GM12878 (cell line): ENCODE measurements at regions not wholly inside any gene's neighbourhood (a gene's known extent, or its start where the extent isn't known, plus 50 kb on each side); places are given as distances from the start of the nearest gene placed in this dataset.

Experiments used
- ATAC-seq: fragments of 200-7000 bp; cut with Tn5 transposase; 3 replicates; pipeline ENCODE4 v1.9.1; 2020; ENCODE audit warnings: mild to moderate bottlenecking, moderate library complexity
- BruUV-seq: library from RNA; stranded (reverse); fragments of 400-500 nt; replicated peaks from 2 replicates; lab custom pipeline; 2021; lab: Mats Ljungman, UMichigan
- CTCF ChIA-PET: fragments of 300-600 bp; sonication (Branson Sonifier 250); formaldehyde crosslinking; extraction: SDS; loops from one replicate; lab custom pipeline; 2021; ENCODE audit warnings: inconsistent platforms; lab: Yijun Ruan, JAX
- POLR2A ChIA-PET: fragments of 350-600 bp; formaldehyde crosslinking; extraction: SDS; loops from one replicate; lab custom pipeline; 2021; ENCODE audit warnings: inconsistent platforms; lab: Charles Lee
- RAD21 ChIA-PET: fragments of 300-600 bp; sonication (Branson Sonifier 250); formaldehyde crosslinking; loops from one replicate; lab custom pipeline; 2023; ENCODE audit warnings: antibody characterized with exemption; ENCODE audit not compliant: unreplicated experiment; lab: Charles Lee
- SMC1A ChIA-PET: fragments of 300-600 bp; sonication (Branson Sonifier 250); formaldehyde crosslinking; loops from one replicate; lab custom pipeline; 2023; ENCODE audit not compliant: unreplicated experiment, uncharacterized antibody; lab: Charles Lee
- DNase-seq: peaks from one replicate; pipeline ENCODE4 v3.0.0-alpha.2; 2011; ENCODE audit warnings: low read depth, low spot score
- FAIRE-seq: peaks from 3 replicates; lab custom pipeline; 2011; peaks lifted over from hg19 to GRCh38; lab: Jason Lieb, UNC
- H2AFZ ChIP-seq: 2 replicates; pipeline ENCODE4 v1.6.0; 2011; ENCODE audit warnings: low read depth, low read length, control low read depth; ENCODE audit not compliant: control insufficient read depth
- H3K27ac ChIP-seq: 2 replicates; pipeline ENCODE4 v1.5.1; 2011; ENCODE audit warnings: control low read depth; ENCODE audit not compliant: control insufficient read depth, insufficient read depth
- H3K27me3 ChIP-seq, 2 experiments: replicated peaks in 1 of 2; 2 replicates each; pipeline versions ENCODE4 v1.6.0 to v1.6.1; 2011; ENCODE audit warnings: low read length in 1 of 2; ENCODE audit not compliant: control insufficient read depth in 2 of 2, insufficient read depth in 2 of 2
- H3K36me3 ChIP-seq, 2 experiments: 2 replicates each; pipeline ENCODE4 v1.5.1; 2011; ENCODE audit warnings: low read length in 1 of 2; ENCODE audit not compliant: control insufficient read depth in 2 of 2, insufficient read depth in 2 of 2
- H3K4me1 ChIP-seq: 2 replicates; pipeline ENCODE4 v1.6.1; 2011; ENCODE audit warnings: mild to moderate bottlenecking, low read length, moderate library complexity, mixed read lengths; ENCODE audit not compliant: control insufficient read depth, insufficient read depth
- H3K4me2 ChIP-seq: 2 replicates; pipeline ENCODE4 v1.6.0; 2011; ENCODE audit warnings: control low read depth; ENCODE audit not compliant: control insufficient read depth, insufficient read depth
- H3K4me3 ChIP-seq: fragments of 200-600 bp; sonication (generic); 2 replicates; pipeline ENCODE4 v1.5.1; 2016
- H3K79me2 ChIP-seq: 2 replicates; pipeline ENCODE4 v1.6.0; 2011; ENCODE audit warnings: low read length; ENCODE audit not compliant: control insufficient read depth, insufficient read depth
- H3K9ac ChIP-seq: 2 replicates; pipeline ENCODE4 v1.8.0; 2011; ENCODE audit warnings: low read length, control low read depth, mixed read lengths; ENCODE audit not compliant: control insufficient read depth, insufficient read depth
- H3K9me3 ChIP-seq: replicated peaks from 3 replicates; pipeline ENCODE4 v1.5.1; 2011; ENCODE audit warnings: mild to moderate bottlenecking, low read length; ENCODE audit not compliant: control insufficient read depth, insufficient read depth
- H4K20me1 ChIP-seq: 2 replicates; pipeline ENCODE4 v1.6.0; 2011; ENCODE audit not compliant: control insufficient read depth, insufficient read depth
- ATF2 ChIP-seq: IDR thresholded peaks from 2 replicates; pipeline ENCODE4 v1.6.1; 2012; ENCODE audit warnings: low read length, inconsistent platforms
- BHLHE40 ChIP-seq, 2 experiments: fragments of 450-650 bp in 1 of 2; IDR thresholded peaks; 2 replicates each; pipeline ENCODE4 v1.6.1; 2011 to 2017; ENCODE audit warnings: low read depth in 2 of 2, borderline replicate concordance in 1 of 2, improper control_type of control experiment in 1 of 2, low read length in 1 of 2, mild to moderate bottlenecking in 1 of 2
- CBFB ChIP-seq: IDR thresholded peaks from 2 replicates; pipeline ENCODE4 v1.6.1; 2016; ENCODE audit warnings: antibody characterized with exemption, low read depth
- CREB1 ChIP-seq: IDR thresholded peaks from 2 replicates; pipeline ENCODE4 v1.6.1; 2012; ENCODE audit warnings: low read depth, mild to moderate bottlenecking, inconsistent platforms
- EP300 ChIP-seq, 2 experiments: fragments of 150-350 bp in 1 of 2; IDR thresholded peaks; 2 replicates each; pipeline ENCODE4 v1.6.1; 2011 to 2012; ENCODE audit warnings: low read depth in 2 of 2, low read length in 2 of 2, borderline replicate concordance in 1 of 2, improper control_type of control experiment in 1 of 2, inconsistent platforms in 1 of 2; ENCODE audit not compliant: control insufficient read depth in 1 of 2
- ETV6 ChIP-seq, 2 experiments: fragments of 450-650 bp in 1 of 2; IDR thresholded peaks in 1 of 2; conservative IDR thresholded peaks in 1 of 2; 2 replicates each; pipeline ENCODE4 v1.6.1; 2014; ENCODE audit warnings: antibody characterized with exemption in 1 of 2, borderline replicate concordance in 1 of 2, low read depth in 1 of 2, mild to moderate bottlenecking in 1 of 2, moderate library complexity in 1 of 2
- GATAD2B ChIP-seq: fragments of 450-650 bp; conservative IDR thresholded peaks from 2 replicates; pipeline ENCODE4 v1.6.1; 2017; ENCODE audit warnings: low read depth, mild to moderate bottlenecking, moderate library complexity
- HDAC6 ChIP-seq: fragments of 200-600 bp; sonication (generic); IDR thresholded peaks from one replicate; pipeline ENCODE4 v1.8.0; 2017; ENCODE audit warnings: antibody characterized with exemption; ENCODE audit not compliant: unreplicated experiment
- PAX5 ChIP-seq: IDR thresholded peaks from 2 replicates; pipeline ENCODE4 v1.6.1; 2011; ENCODE audit warnings: low read depth, low read length, borderline replicate concordance
- SIN3A ChIP-seq: IDR thresholded peaks from 2 replicates; pipeline ENCODE4 v1.6.1; 2012; ENCODE audit warnings: low read depth, low read length, improper control_type of control experiment
- SKIL ChIP-seq: fragments of 450-650 bp; IDR thresholded peaks from 2 replicates; pipeline ENCODE4 v1.6.1; 2017; ENCODE audit warnings: mild to moderate bottlenecking, low read depth, inconsistent platforms; ENCODE audit not compliant: poor library complexity, severe bottlenecking
- SMAD1 ChIP-seq: fragments of 450-650 bp; IDR thresholded peaks from 2 replicates; pipeline ENCODE4 v1.6.1; 2018; ENCODE audit warnings: mild to moderate bottlenecking, low read depth; ENCODE audit not compliant: partially characterized antibody
- SREBF2 ChIP-seq: IDR thresholded peaks from 2 replicates; pipeline ENCODE4 v1.6.1; 2012; ENCODE audit warnings: mild to moderate bottlenecking, low read length
- TCF7 ChIP-seq: IDR thresholded peaks from 2 replicates; pipeline ENCODE4 v1.6.1; 2014; ENCODE audit warnings: antibody characterized with exemption, borderline replicate concordance
- WGBS: methylation state at CpG from one replicate; pipeline ENCODE4 v1.1.6; 2016; ENCODE audit warnings: low lambda C conversion rate; ENCODE audit not compliant: insufficient replicate concordance, insufficient coverage; ENCODE audit errors: missing lambda C conversion rate; 5-methylcytosine and 5-hydroxymethylcytosine counted together
- in situ Hi-C: fragments of 300-500 bp; cut with MboI; formaldehyde crosslinking; loops from 9 replicates; pipeline ENCODE4 v1.14.3; 2018; ENCODE audit warnings: mixed read lengths
- intact Hi-C: fragments of 100-400 bp; cut with micrococcal nuclease; formaldehyde crosslinking; loops from one replicate; pipeline ENCODE4 v1.14.2; 2022; ENCODE audit not compliant: unreplicated experiment

- no peak overlapping the region for H3K27ac ChIP-seq
- DNase-seq (no peak), ATAC-seq (no peak), FAIRE-seq (no peak)
- no TSS peak for BruUV-seq
- intact Hi-C loops = no loop called here
- ChIA-PET RAD21 (no interaction called here), POLR2A (no interaction called here), SMC1A (no interaction called here), CTCF (interaction anchor here (1.5 kb wide), 1 partner anchor 19 kb away, joined by 3 read pairs; no protein-coding TSS in a partner anchor)
- H4K20me1 ChIP-seq = no peaks in the 10 kb centered on the region
- WGBS = 56% methylated on average over 5 of the region's 5 CpGs
- TF ChIP-seq PAX5 (no peak), TCF7 (no peak), BHLHE40 (IDR thresholded peaks at IDR 0.05; ENCODE audit: borderline replicate concordance in 1 of 2, low read depth in 2 of 2, low read length in 1 of 2) (no peak)
- in situ Hi-C loops = no loop called here
- no peaks in the 10 kb centered on the region for H3K4me1 ChIP-seq
- no peaks in the 10 kb centered on the region for H3K36me3 ChIP-seq
- no peak overlapping the region for H3K4me2 ChIP-seq
- H2AFZ ChIP-seq = no peak overlapping the region
- H3K4me3 ChIP-seq = no peak overlapping the region
- no peaks in the 10 kb centered on the region; a peak in 1 of 4 replicates for H3K27me3 ChIP-seq
- H3K9me3 ChIP-seq = no peaks in the 10 kb centered on the region
- H3K9ac ChIP-seq = no peak overlapping the region
- H3K79me2 ChIP-seq = no peaks in the 10 kb centered on the region
Measured at GRCh38 chr14:54259821-54260220, 137.0 kb upstream of the CDKN3 start.

GRCh38 chr14:54261283-54261682 lies 135.5 kb upstream of the CDKN3 start:
- DNase-seq (no peak), ATAC-seq (no peak), FAIRE-seq (no peak)
- no peaks in the 10 kb centered on the region for H4K20me1 ChIP-seq
- 60% methylated on average over 7 of the region's 7 CpGs for WGBS
- no TSS peak for BruUV-seq
- POLR2A ChIA-PET = no interaction called here
- CTCF ChIA-PET = no interaction called here
- no peak overlapping the region for H3K9ac ChIP-seq
- H3K4me2 ChIP-seq = no peak overlapping the region
- no peak for TF ChIP-seq CREB1
- TF ChIP-seq HDAC6 = no peak
- TF ChIP-seq EP300 (IDR thresholded peaks at IDR 0.05; ENCODE audit: borderline replicate concordance in 1 of 2, control insufficient read depth in 1 of 2, low read depth in 2 of 2, low read length in 2 of 2) = no peak
- no peak for TF ChIP-seq CBFB
- TF ChIP-seq ATF2 = no peak
- TF ChIP-seq SIN3A = no peak
- TF ChIP-seq SMAD1 = no peak
- no peak for TF ChIP-seq SREBF2
- TF ChIP-seq ETV6 (conservative IDR thresholded peaks at IDR 0.05 in 1 of 2, IDR thresholded peaks at IDR 0.05 in 1 of 2; ENCODE audit: borderline replicate concordance in 1 of 2, low read depth in 1 of 2) = no peak
- no peak for TF ChIP-seq SKIL
- no peak for TF ChIP-seq GATAD2B
- in situ Hi-C loops = no loop called here
- no peaks in the 10 kb centered on the region for H3K36me3 ChIP-seq
- H3K4me1 ChIP-seq = no peaks in the 10 kb centered on the region
- no peak overlapping the region for H3K27ac ChIP-seq
- H2AFZ ChIP-seq = no peak overlapping the region
- H3K4me3 ChIP-seq = no peak overlapping the region
- SMC1A ChIA-PET = no interaction called here
- H3K27me3 ChIP-seq = no peaks in the 10 kb centered on the region; a peak in 1 of 4 replicates
- RAD21 ChIA-PET = no interaction called here
- H3K9me3 ChIP-seq = no peaks in the 10 kb centered on the region
- H3K79me2 ChIP-seq = no peaks in the 10 kb centered on the region
- intact Hi-C loops = no loop called here
